HCT116 (cell line): ENCODE measurements at regions not wholly inside any gene's neighbourhood (a gene's known extent, or its start where the extent isn't known, plus 50 kb on each side); places are given as distances from the start of the nearest gene placed in this dataset.

ENCODE experiments used
- ATAC-seq: fragments of 200-7000 bp; cut with Tn5 transposase; 2 replicates; pipeline ENCODE4 v1.9.1; 2020; ENCODE audit warnings: mild to moderate bottlenecking, moderate library complexity
- BruUV-seq: library from RNA; stranded (reverse); fragments of 400-500 nt; replicated peaks from 2 replicates; lab custom pipeline; 2021; lab: Mats Ljungman, UMichigan
- CTCF ChIA-PET: fragments of 300-600 bp; sonication (Branson Sonifier 250); formaldehyde crosslinking; loops from one replicate; lab custom pipeline; 2021; ENCODE audit warnings: antibody characterized with exemption; lab: Charles Lee
- POLR2A ChIA-PET: fragments of 300-600, 350-600 bp; sonication (Branson Sonifier 250); formaldehyde crosslinking; loops from one replicate; lab custom pipeline; 2021; ENCODE audit warnings: antibody characterized with exemption; lab: Charles Lee
- RAD21 ChIA-PET, 2 experiments: fragments of 300-600 bp; sonication (Branson Sonifier 250); formaldehyde crosslinking; loops; one replicate each; lab custom pipeline; 2023; ENCODE audit warnings: low total read pairs in 2 of 2; ENCODE audit not compliant: uncharacterized antibody in 2 of 2, unreplicated experiment in 2 of 2, low non-redundant PET in 1 of 2; lab: Charles Lee
- DNase-seq: peaks from one replicate; pipeline ENCODE4 v3.0.0-alpha.2; 2010; ENCODE audit warnings: low read depth, low spot score
- H2AFZ ChIP-seq: fragments of 200-600 bp; shearing (Covaris generic), sonication (generic); 2 replicates; pipeline ENCODE4 v1.6.1; 2017; ENCODE audit warnings: low read depth, mixed run types, mixed read lengths, antibody characterized with exemption, low read length; ENCODE audit not compliant: poor library complexity, severe bottlenecking
- H3K27ac ChIP-seq: 2 replicates; pipeline ENCODE4 v1.5.1; 2012; ENCODE audit warnings: low read depth, low read length
- H3K27me3 ChIP-seq: fragments of 200-600 bp; sonication (generic); 2 replicates; pipeline ENCODE4 v1.6.1; 2016; ENCODE audit warnings: mixed run types, low read length, mixed read lengths; ENCODE audit not compliant: insufficient read depth
- H3K36me3 ChIP-seq, 2 experiments: fragments of 200-500 bp in 1 of 2; fragments of 200-600 bp in 1 of 2; sonication (Bioruptor generic) in 1 of 2; sonication (generic) in 1 of 2; 2 replicates each; pipeline versions ENCODE4 v1.5.1 to v1.6.1; 2014 to 2016; ENCODE audit warnings: low read length in 2 of 2, inconsistent platforms in 1 of 2, mixed read lengths in 1 of 2, mixed run types in 1 of 2; ENCODE audit not compliant: insufficient read depth in 2 of 2, control insufficient read depth in 1 of 2
- H3K4me1 ChIP-seq, 2 experiments: fragments of 200-600 bp in 1 of 2; sonication (generic) in 1 of 2; 2 replicates each; pipeline versions ENCODE4 v1.5.1 to v1.6.1; 2012 to 2017; ENCODE audit warnings: low read length in 2 of 2, inconsistent platforms in 1 of 2, mild to moderate bottlenecking in 1 of 2, mixed read lengths in 1 of 2, mixed run types in 1 of 2, moderate library complexity in 1 of 2; ENCODE audit not compliant: insufficient read depth in 2 of 2, control insufficient read depth in 1 of 2
- H3K4me2 ChIP-seq: fragments of 200-600 bp; sonication (generic); 2 replicates; pipeline ENCODE4 v1.6.1; 2017; ENCODE audit warnings: mixed run types, low read length, mixed read lengths
- H3K4me3 ChIP-seq, 2 experiments: fragments of 200-600 bp in 1 of 2; sonication (generic) in 1 of 2; replicated peaks in 1 of 2; 2 replicates each; pipeline ENCODE4 v1.5.1; 2011 to 2016; ENCODE audit warnings: low read length in 2 of 2, control low read depth in 1 of 2, low read depth in 1 of 2, mild to moderate bottlenecking in 1 of 2, mixed read lengths in 1 of 2, mixed run types in 1 of 2
- H3K79me2 ChIP-seq: fragments of 200-600 bp; sonication (generic); 2 replicates; pipeline ENCODE4 v1.6.1; 2017; ENCODE audit warnings: mild to moderate bottlenecking, mixed run types, low read length, moderate library complexity, mixed read lengths; ENCODE audit not compliant: insufficient read depth
- H3K9ac ChIP-seq: fragments of 200-600 bp; sonication (generic); 2 replicates; pipeline ENCODE4 v1.6.1; 2016; ENCODE audit warnings: low read length, mixed read lengths
- H3K9me2 ChIP-seq: fragments of 200-600 bp; sonication (generic), shearing (Covaris generic); 2 replicates; pipeline ENCODE4 v1.6.1; 2017; ENCODE audit warnings: mixed run types, mild to moderate bottlenecking, moderate library complexity; ENCODE audit not compliant: insufficient read depth
- H3K9me3 ChIP-seq, 2 experiments: fragments of 200-500 bp in 1 of 2; fragments of 200-600 bp in 1 of 2; sonication (Bioruptor generic) in 1 of 2; sonication (generic) in 1 of 2; 2 replicates each; pipeline ENCODE4 v1.6.1; 2014 to 2017; ENCODE audit warnings: low read length in 2 of 2, mixed read lengths in 2 of 2, inconsistent platforms in 1 of 2, low read depth in 1 of 2, mild to moderate bottlenecking in 1 of 2, mixed run types in 1 of 2, moderate library complexity in 1 of 2; ENCODE audit not compliant: control insufficient read depth in 1 of 2, insufficient read depth in 1 of 2
- H4K20me1 ChIP-seq: fragments of 200-600 bp; sonication (generic), shearing (Covaris generic); 2 replicates; pipeline ENCODE4 v1.6.1; 2017; ENCODE audit warnings: mixed run types, mild to moderate bottlenecking, moderate library complexity; ENCODE audit not compliant: insufficient read depth
- CBX3 ChIP-seq: IDR thresholded peaks from 2 replicates; pipeline ENCODE4 v1.6.1; 2012; ENCODE audit warnings: low read depth
- EGR1 ChIP-seq: IDR thresholded peaks from 2 replicates; pipeline ENCODE4 v1.6.1; 2012; ENCODE audit warnings: low read depth
- ELF1 ChIP-seq: IDR thresholded peaks from 2 replicates; pipeline ENCODE4 v1.6.1; 2012; ENCODE audit warnings: low read depth, borderline replicate concordance
- EZH2 ChIP-seq: fragments of 200-600 bp; sonication (generic); IDR thresholded peaks from 2 replicates; pipeline ENCODE4 v1.6.1; 2017; ENCODE audit warnings: antibody characterized with exemption, mixed run types
- EZH2phosphoT487 ChIP-seq: fragments of 200-600 bp; IDR thresholded peaks from 2 replicates; pipeline ENCODE4 v1.6.1; 2018; ENCODE audit warnings: antibody characterized with exemption, borderline replicate concordance
- FOSL1 ChIP-seq: IDR thresholded peaks from 2 replicates; pipeline ENCODE4 v1.6.1; 2012; ENCODE audit warnings: low read depth
- POLR2A ChIP-seq: IDR thresholded peaks from 2 replicates; pipeline ENCODE4 v1.7.0; 2011; ENCODE audit warnings: borderline replicate concordance; ENCODE audit not compliant: insufficient read depth, insufficient read length; ENCODE audit errors: extremely low read depth
- RAD21 ChIP-seq: IDR thresholded peaks from 2 replicates; pipeline ENCODE4 v1.6.1; 2012; ENCODE audit warnings: low read depth, mild to moderate bottlenecking
- SP1 ChIP-seq: IDR thresholded peaks from 2 replicates; pipeline ENCODE4 v1.6.1; 2012; ENCODE audit warnings: low read depth
- YY1 ChIP-seq: IDR thresholded peaks from 2 replicates; pipeline ENCODE4 v1.6.1; 2011; ENCODE audit warnings: low read length, low read depth, moderate library complexity, mild to moderate bottlenecking; ENCODE audit not compliant: insufficient replicate concordance; ENCODE audit errors: extremely low read depth
- ZFX ChIP-seq: fragments of 450-650 bp; IDR thresholded peaks from 2 replicates; pipeline ENCODE4 v1.6.1; 2017
- ZNF274 ChIP-seq: fragments of 200-500 bp; sonication (Bioruptor generic); IDR thresholded peaks from 2 replicates; pipeline ENCODE4 v1.6.1; 2014; ENCODE audit warnings: mild to moderate bottlenecking, low read depth, low read length, inconsistent platforms
- intact Hi-C: fragments of 100-400 bp; cut with micrococcal nuclease; formaldehyde crosslinking; loops from 2 replicates; pipeline ENCODE4 v1.10.0; 2022
- TF ChIP-seq, protein P1 (sequence below), 3 experiments: fragments of 200-600 bp in 1 of 3; sonication (generic) in 1 of 3; IDR thresholded peaks in 2 of 3; conservative IDR thresholded peaks in 1 of 3; 2 replicates each; pipeline ENCODE4 v1.5.1; 2012 to 2017; ENCODE audit warnings: low read depth in 2 of 3, low read length in 2 of 3, antibody characterized with exemption in 1 of 3, borderline replicate concordance in 1 of 3, control low read depth in 1 of 3, mild to moderate bottlenecking in 1 of 3, mixed read lengths in 1 of 3, mixed run types in 1 of 3, moderate library complexity in 1 of 3; ENCODE audit not compliant: insufficient read depth in 1 of 3
- TF ChIP-seq, protein P2 (sequence below): IDR thresholded peaks from 2 replicates; pipeline ENCODE4 v1.6.1; 2012; ENCODE audit warnings: low read depth
- TF ChIP-seq, protein P3 (sequence below): IDR thresholded peaks from 2 replicates; pipeline ENCODE4 v1.6.1; 2012
- TF ChIP-seq, protein P4 (sequence below): IDR thresholded peaks from 2 replicates; pipeline ENCODE4 v1.6.1; 2012

DNA sequence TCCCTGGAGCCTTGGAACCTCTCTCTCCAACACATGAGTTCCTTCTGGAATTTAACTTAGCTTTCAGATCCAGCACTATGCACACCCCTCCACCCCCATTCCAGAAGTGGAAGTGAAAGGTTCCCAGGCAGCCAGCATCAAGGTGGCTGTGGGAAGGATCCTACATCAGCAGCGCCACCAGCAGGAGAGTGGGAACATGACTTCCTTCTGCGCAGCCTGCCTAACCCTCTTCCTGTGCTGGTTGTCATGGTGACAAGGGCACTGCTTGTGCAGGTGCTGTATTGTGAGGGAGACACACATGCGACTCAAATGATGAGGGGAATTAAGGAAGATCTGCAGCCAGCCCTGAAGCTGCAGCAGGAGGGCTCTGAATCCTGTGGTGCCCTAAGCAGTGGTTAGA lies 904.5 kb upstream of the API5 start:
- H3K27ac ChIP-seq: no peak overlapping the region
- H3K4me3 ChIP-seq: no peak overlapping the region
- DNase-seq (no peak), ATAC-seq (no peak)
- no peak overlapping the region for H2AFZ ChIP-seq
- ChIA-PET RAD21 (no interaction called here), POLR2A (no interaction called here), CTCF (no interaction called here)
- no peaks in the 10 kb centered on the region for H3K79me2 ChIP-seq
- intact Hi-C loops: no loop called here
- H3K4me1 ChIP-seq: no peaks in the 10 kb centered on the region
- TF ChIP-seq ZNF274: no peak
- TF ChIP-seq SP1: no peak
- no peak for TF ChIP-seq EZH2phosphoT487
- no peak for TF ChIP-seq EZH2
- TF ChIP-seq, protein P1, sequence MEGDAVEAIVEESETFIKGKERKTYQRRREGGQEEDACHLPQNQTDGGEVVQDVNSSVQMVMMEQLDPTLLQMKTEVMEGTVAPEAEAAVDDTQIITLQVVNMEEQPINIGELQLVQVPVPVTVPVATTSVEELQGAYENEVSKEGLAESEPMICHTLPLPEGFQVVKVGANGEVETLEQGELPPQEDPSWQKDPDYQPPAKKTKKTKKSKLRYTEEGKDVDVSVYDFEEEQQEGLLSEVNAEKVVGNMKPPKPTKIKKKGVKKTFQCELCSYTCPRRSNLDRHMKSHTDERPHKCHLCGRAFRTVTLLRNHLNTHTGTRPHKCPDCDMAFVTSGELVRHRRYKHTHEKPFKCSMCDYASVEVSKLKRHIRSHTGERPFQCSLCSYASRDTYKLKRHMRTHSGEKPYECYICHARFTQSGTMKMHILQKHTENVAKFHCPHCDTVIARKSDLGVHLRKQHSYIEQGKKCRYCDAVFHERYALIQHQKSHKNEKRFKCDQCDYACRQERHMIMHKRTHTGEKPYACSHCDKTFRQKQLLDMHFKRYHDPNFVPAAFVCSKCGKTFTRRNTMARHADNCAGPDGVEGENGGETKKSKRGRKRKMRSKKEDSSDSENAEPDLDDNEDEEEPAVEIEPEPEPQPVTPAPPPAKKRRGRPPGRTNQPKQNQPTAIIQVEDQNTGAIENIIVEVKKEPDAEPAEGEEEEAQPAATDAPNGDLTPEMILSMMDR (IDR thresholded peaks at IDR 0.05 in 2 of 3, conservative IDR thresholded peaks at IDR 0.05 in 1 of 3; ENCODE audit: borderline replicate concordance in 1 of 3, insufficient read depth in 1 of 3, low read depth in 2 of 3, low read length in 2 of 3): no peak
- no peak for TF ChIP-seq POLR2A
- TF ChIP-seq ELF1: no peak
- TF ChIP-seq, protein P2, sequence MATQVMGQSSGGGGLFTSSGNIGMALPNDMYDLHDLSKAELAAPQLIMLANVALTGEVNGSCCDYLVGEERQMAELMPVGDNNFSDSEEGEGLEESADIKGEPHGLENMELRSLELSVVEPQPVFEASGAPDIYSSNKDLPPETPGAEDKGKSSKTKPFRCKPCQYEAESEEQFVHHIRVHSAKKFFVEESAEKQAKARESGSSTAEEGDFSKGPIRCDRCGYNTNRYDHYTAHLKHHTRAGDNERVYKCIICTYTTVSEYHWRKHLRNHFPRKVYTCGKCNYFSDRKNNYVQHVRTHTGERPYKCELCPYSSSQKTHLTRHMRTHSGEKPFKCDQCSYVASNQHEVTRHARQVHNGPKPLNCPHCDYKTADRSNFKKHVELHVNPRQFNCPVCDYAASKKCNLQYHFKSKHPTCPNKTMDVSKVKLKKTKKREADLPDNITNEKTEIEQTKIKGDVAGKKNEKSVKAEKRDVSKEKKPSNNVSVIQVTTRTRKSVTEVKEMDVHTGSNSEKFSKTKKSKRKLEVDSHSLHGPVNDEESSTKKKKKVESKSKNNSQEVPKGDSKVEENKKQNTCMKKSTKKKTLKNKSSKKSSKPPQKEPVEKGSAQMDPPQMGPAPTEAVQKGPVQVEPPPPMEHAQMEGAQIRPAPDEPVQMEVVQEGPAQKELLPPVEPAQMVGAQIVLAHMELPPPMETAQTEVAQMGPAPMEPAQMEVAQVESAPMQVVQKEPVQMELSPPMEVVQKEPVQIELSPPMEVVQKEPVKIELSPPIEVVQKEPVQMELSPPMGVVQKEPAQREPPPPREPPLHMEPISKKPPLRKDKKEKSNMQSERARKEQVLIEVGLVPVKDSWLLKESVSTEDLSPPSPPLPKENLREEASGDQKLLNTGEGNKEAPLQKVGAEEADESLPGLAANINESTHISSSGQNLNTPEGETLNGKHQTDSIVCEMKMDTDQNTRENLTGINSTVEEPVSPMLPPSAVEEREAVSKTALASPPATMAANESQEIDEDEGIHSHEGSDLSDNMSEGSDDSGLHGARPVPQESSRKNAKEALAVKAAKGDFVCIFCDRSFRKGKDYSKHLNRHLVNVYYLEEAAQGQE: no peak
- TF ChIP-seq, protein P3, sequence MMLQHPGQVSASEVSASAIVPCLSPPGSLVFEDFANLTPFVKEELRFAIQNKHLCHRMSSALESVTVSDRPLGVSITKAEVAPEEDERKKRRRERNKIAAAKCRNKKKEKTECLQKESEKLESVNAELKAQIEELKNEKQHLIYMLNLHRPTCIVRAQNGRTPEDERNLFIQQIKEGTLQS: no peak
- TF ChIP-seq CBX3: no peak
- TF ChIP-seq FOSL1: no peak
- no peak for TF ChIP-seq RAD21
- TF ChIP-seq, protein P4, sequence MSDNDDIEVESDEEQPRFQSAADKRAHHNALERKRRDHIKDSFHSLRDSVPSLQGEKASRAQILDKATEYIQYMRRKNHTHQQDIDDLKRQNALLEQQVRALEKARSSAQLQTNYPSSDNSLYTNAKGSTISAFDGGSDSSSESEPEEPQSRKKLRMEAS: no peak
- TF ChIP-seq YY1: no peak
- no peak for TF ChIP-seq ZFX
- no peak for TF ChIP-seq EGR1
- peaks cover 19 to 36% of the 10 kb centered on the region in 2 experiments; a peak in 2 of 4 replicates for H3K9me3 ChIP-seq
- no peaks in the 10 kb centered on the region for H3K27me3 ChIP-seq
- no peak overlapping the region for H3K9ac ChIP-seq
- no peaks in the 10 kb centered on the region for H3K36me3 ChIP-seq
- no peaks in the 10 kb centered on the region for H3K9me2 ChIP-seq
- BruUV-seq: no TSS peak
- no peak overlapping the region for H3K4me2 ChIP-seq
- H4K20me1 ChIP-seq: no peaks in the 10 kb centered on the region
